ENCODE measurements at regions not wholly inside any gene's neighbourhood (a gene's known extent, or its start where the extent isn't known, plus 50 kb on each side); places are given as distances from the start of the nearest gene placed in this dataset.

DNA sequence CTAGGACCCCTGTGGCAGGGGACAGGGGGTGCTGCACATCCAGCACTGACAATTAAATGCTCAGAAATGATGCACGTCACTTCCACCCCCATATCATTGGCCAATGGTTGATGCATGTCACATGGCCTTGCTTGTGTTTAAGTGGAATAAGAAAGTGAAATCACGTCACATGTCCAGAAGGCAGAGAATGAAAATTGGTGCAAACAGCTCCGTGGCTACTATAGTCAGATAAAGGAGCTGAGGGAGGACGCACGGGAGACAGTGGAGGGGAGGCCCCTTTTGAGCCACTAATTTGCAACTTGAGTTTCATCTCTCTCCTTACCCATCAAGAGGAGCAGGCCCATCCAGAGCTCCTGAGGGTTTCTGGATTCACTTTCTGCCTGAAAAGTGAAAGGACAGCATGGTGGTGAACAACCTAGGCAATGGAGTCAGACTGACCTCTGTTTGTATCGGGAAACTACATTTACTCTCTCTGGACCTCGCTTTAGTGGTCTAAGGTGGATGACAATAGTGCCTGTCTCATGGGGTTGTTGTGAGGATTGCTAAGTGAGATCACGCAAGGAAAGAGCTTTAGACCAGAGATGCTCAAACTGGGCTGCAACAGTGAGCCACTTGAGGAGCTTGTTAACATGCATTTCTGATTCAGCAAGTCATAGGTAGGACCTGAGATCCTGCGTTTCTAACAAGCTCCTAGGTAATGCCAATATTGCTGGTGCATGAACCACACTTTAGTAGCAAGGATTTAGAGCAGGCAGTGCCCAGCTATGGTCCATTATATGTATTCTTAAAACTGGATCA, 133.9 kb upstream of the ADRA1B start:
- intact Hi-C loops (cut with DNase I, micrococcal nuclease) = no loop called here
- ChIA-PET POLR2A (no interaction called here), CTCF (no interaction called here)
- no peaks in the 10 kb centered on the region for H3K36me3 Mint-ChIP-seq (ENCODE audit: low read depth)
- ATAC-seq = peak; percentile 16
- H3K4me1 Mint-ChIP-seq = peaks cover 18% of the 10 kb centered on the region
- no peaks in the 10 kb centered on the region for H3K9me3 Mint-ChIP-seq (ENCODE audit: low read depth)
- DNase-seq = peak; percentile 11
- peaks cover 34% of the 10 kb centered on the region for H3K27me3 Mint-ChIP-seq
- H3K27ac Mint-ChIP-seq = no peak overlapping the region
- no peak overlapping the region for H3K4me3 Mint-ChIP-seq

- POLR2A ChIA-PET = no interaction called here
- ATAC-seq = no peak
- peaks cover 30% of the 10 kb centered on the region for H3K27me3 Mint-ChIP-seq
- H3K9me3 Mint-ChIP-seq (ENCODE audit: low read depth) = no peaks in the 10 kb centered on the region
- H3K27ac Mint-ChIP-seq = no peak overlapping the region
- H3K4me1 Mint-ChIP-seq = peaks cover 18% of the 10 kb centered on the region
- no peaks in the 10 kb centered on the region for H3K36me3 Mint-ChIP-seq (ENCODE audit: low read depth)
- DNase-seq = no peak
- no peak overlapping the region for H3K4me3 Mint-ChIP-seq
- intact Hi-C loops (cut with DNase I, micrococcal nuclease) = no loop called here
- CTCF ChIA-PET = no interaction called here
Measured at GRCh38 chr5:159782995-159783300, 133.3 kb upstream of the ADRA1B start.

DNA sequence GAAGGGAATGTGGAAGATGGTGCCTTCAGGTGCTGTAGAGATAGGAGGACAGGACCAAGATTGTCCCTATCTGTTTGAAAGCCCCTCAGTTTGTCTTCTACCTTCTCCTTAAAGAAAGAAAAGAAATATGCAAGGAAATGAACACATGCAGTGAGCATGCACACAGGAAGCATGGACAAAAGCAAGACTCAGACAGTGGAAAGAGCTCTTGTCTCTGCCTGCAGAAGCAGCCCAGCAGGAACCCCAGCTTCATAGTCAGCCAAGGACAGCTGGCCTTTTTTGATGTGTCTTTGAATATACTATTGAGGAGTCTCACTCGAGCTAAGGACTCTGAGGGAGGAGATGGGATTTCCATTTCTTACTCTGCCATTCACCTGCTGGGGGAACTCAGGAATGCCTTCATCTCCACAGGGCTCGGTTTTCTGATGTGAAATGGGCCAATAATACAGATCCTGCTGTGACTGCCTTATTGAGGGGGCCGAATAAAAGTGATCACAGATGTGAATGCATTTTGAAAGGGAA, 132.5 kb upstream of the ADRA1B start:
- H3K27ac Mint-ChIP-seq = no peak overlapping the region
- H3K27me3 Mint-ChIP-seq = peaks cover 30% of the 10 kb centered on the region
- no peaks in the 10 kb centered on the region for H3K36me3 Mint-ChIP-seq (ENCODE audit: low read depth)
- ATAC-seq = no peak
- ChIA-PET CTCF (interaction anchor here (0.6 kb wide), 1 partner anchor 332 kb away, joined by 3 read pairs; no protein-coding TSS in a partner anchor), POLR2A (no interaction called here)
- H3K9me3 Mint-ChIP-seq (ENCODE audit: low read depth) = no peaks in the 10 kb centered on the region
- peaks cover 14% of the 10 kb centered on the region for H3K4me1 Mint-ChIP-seq
- no peak overlapping the region for H3K4me3 Mint-ChIP-seq
- DNase-seq = no peak
- intact Hi-C loops (cut with DNase I, micrococcal nuclease) = no loop called here

- intact Hi-C loops (cut with DNase I, micrococcal nuclease) = no loop called here
- Mint-ChIP-seq H3K9me3 (ENCODE audit: low read depth) (no peaks in the 10 kb centered on the region), H3K27ac (no peak overlapping the region), H3K4me3 (no peak overlapping the region), H3K36me3 (ENCODE audit: low read depth) (no peaks in the 10 kb centered on the region), H3K4me1 (peaks cover 6% of the 10 kb centered on the region), H3K27me3 (peaks cover 29% of the 10 kb centered on the region)
- ChIA-PET POLR2A (no interaction called here), CTCF (interaction anchor here (1.0 kb wide), 1 partner anchor 35 kb away, joined by 3 read pairs; no protein-coding TSS in a partner anchor)
- no peak for DNase-seq
- ATAC-seq = no peak
Measured at GRCh38 chr5:159784993-159785392, 131.3 kb upstream of the ADRA1B start.

DNA sequence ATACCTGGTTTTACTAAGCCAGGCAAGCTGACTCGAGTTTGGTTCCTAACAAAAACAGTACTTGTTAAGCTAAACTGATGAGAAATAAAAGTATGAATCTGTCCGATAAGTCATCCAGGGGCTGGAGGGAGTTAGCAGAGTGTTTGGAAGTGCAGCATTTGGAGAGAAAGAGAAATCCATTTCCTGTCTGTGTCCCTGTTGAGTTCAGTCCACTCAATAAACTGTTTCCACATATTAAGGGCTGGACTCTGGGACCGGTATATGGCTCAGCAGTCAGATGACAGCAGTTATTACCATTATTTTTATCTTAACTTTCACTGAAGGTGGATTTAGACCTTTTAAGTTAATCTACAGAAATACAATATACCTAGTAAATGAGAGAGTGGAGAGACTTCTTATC, 130.6 kb upstream of the ADRA1B start:
- intact Hi-C loops (cut with DNase I, micrococcal nuclease) = no loop called here
- ATAC-seq = no peak

GRCh38 chr5:159786201-159786600, 130.1 kb upstream of the ADRA1B start:
- H3K36me3 Mint-ChIP-seq (ENCODE audit: low read depth) = no peaks in the 10 kb centered on the region
- no peak for ATAC-seq
- H3K4me3 Mint-ChIP-seq = no peak overlapping the region
- H3K27ac Mint-ChIP-seq = no peak overlapping the region
- no peak for DNase-seq
- peaks cover 26% of the 10 kb centered on the region for H3K27me3 Mint-ChIP-seq
- ChIA-PET CTCF (no interaction called here), POLR2A (no interaction called here)
- peaks cover 4% of the 10 kb centered on the region for H3K4me1 Mint-ChIP-seq
- no peaks in the 10 kb centered on the region for H3K9me3 Mint-ChIP-seq (ENCODE audit: low read depth)
- intact Hi-C loops (cut with DNase I, micrococcal nuclease) = no loop called here

More for the DNA sequence above, 130.6 kb upstream of the ADRA1B start:
- no peaks in the 10 kb centered on the region for H3K36me3 Mint-ChIP-seq (ENCODE audit: low read depth)
- no peak overlapping the region for H3K4me3 Mint-ChIP-seq
- ChIA-PET POLR2A (no interaction called here), CTCF (no interaction called here)
- no peak for DNase-seq
- H3K27ac Mint-ChIP-seq = no peak overlapping the region
- peaks cover 4% of the 10 kb centered on the region for H3K4me1 Mint-ChIP-seq
- H3K9me3 Mint-ChIP-seq (ENCODE audit: low read depth) = no peaks in the 10 kb centered on the region
- H3K27me3 Mint-ChIP-seq = peaks cover 26% of the 10 kb centered on the region

- CTCF ChIA-PET = no interaction called here
- Mint-ChIP-seq H3K4me3 (no peak overlapping the region), H3K9me3 (ENCODE audit: low read depth) (no peaks in the 10 kb centered on the region), H3K27ac (no peak overlapping the region), H3K4me1 (peaks cover 2% of the 10 kb centered on the region), H3K27me3 (peaks cover 24% of the 10 kb centered on the region), H3K36me3 (ENCODE audit: low read depth) (no peaks in the 10 kb centered on the region)
- POLR2A ChIA-PET = no interaction called here
- no peak for ATAC-seq
- no peak for DNase-seq
- intact Hi-C loops (cut with DNase I, micrococcal nuclease) = no loop called here
Measured at GRCh38 chr5:159786901-159787691, 129.2 kb upstream of the ADRA1B start.

- Mint-ChIP-seq H3K4me1 (no peaks in the 10 kb centered on the region), H3K36me3 (ENCODE audit: low read depth) (no peaks in the 10 kb centered on the region), H3K27ac (no peak overlapping the region), H3K9me3 (ENCODE audit: low read depth) (no peaks in the 10 kb centered on the region), H3K27me3 (peaks cover 20% of the 10 kb centered on the region), H3K4me3 (no peak overlapping the region)
- CTCF ChIA-PET = no interaction called here
- DNase-seq (no peak), ATAC-seq (no peak)
- intact Hi-C loops (cut with DNase I, micrococcal nuclease) = no loop called here
- POLR2A ChIA-PET = no interaction called here
Measured at GRCh38 chr5:159787837-159788236, 128.4 kb upstream of the ADRA1B start.

- ATAC-seq = no peak
- Mint-ChIP-seq H3K9me3 (ENCODE audit: low read depth) (no peaks in the 10 kb centered on the region), H3K36me3 (ENCODE audit: low read depth) (no peaks in the 10 kb centered on the region), H3K27ac (no peak overlapping the region), H3K4me3 (no peak overlapping the region), H3K27me3 (peaks cover 16% of the 10 kb centered on the region), H3K4me1 (no peaks in the 10 kb centered on the region)
- ChIA-PET CTCF (no interaction called here), POLR2A (no interaction called here)
- DNase-seq = no peak
- intact Hi-C loops (cut with DNase I, micrococcal nuclease) = no loop called here
Measured at GRCh38 chr5:159788835-159789331, 127.4 kb upstream of the ADRA1B start.

DNA sequence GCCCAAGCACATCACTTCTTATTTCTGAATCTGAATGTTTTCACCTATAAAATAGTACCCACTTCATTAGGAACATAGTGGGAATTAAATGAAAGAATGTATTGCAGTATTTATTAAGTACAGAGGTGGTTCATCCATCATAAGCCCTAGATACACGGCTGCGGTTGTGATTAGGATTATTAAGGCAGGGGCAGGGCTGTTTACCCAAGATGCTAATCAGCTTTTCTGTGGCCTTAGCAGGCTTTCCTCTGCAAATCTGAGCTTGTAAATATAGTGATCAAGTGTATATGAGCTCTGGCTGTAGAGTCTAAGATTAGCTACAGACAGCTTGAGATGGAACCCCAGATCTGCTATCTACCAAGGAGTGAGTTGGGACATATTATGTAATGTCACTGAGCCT, 124.1 kb upstream of the ADRA1B start:
- no peaks in the 10 kb centered on the region for H3K9me3 Mint-ChIP-seq (ENCODE audit: low read depth)
- no peak for DNase-seq
- H3K36me3 Mint-ChIP-seq (ENCODE audit: low read depth) = no peaks in the 10 kb centered on the region
- ChIA-PET POLR2A (no interaction called here), CTCF (no interaction called here)
- ATAC-seq = no peak
- no peak overlapping the region for H3K4me3 Mint-ChIP-seq
- H3K27ac Mint-ChIP-seq = no peak overlapping the region
- no peaks in the 10 kb centered on the region for H3K4me1 Mint-ChIP-seq
- intact Hi-C loops (cut with DNase I, micrococcal nuclease) = no loop called here
- peaks cover 2% of the 10 kb centered on the region for H3K27me3 Mint-ChIP-seq

DNA sequence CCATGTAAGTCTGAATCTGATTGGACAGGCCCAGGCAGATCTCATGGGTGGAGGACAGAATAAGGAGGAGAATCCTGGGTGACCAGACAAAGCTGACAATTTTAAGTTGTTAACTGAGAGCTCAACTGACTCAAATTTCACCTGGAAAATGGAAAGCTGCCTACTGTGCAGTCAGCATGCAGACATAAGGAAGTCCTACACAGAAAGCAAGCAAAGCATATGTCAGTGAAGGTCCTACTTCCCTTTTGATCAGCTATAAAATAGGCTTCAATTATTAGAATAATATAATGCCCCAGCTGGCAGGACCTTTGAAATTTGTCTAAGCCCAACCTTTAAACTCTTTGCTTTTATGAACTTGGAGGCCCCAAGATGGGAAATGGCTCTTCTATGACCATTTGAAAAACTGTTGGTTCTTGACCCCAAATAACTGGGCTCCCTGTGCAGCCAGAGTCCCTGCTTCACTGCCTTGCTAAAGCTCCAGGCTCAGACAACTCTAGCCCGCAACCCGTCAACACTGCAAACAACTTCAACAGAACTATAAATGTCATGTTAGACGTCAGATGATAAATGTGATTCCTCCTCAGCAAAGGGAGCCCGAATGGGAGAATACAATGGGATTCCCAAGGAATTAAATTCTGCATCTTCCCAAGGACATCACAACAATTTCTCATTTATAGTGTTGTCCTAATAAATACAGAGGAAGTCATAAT, 118.9 kb upstream of the ADRA1B start:
- CTCF ChIA-PET = interaction anchor here (1.1 kb wide), 1 partner anchor 281 kb away, joined by 4 read pairs; no protein-coding TSS in a partner anchor
- ATAC-seq (no peak), DNase-seq (no peak)
- no peaks in the 10 kb centered on the region for H3K27me3 Mint-ChIP-seq
- no peaks in the 10 kb centered on the region for H3K4me1 Mint-ChIP-seq
- H3K36me3 Mint-ChIP-seq (ENCODE audit: low read depth) = no peaks in the 10 kb centered on the region
- POLR2A ChIA-PET = no interaction called here
- no peak overlapping the region for H3K27ac Mint-ChIP-seq
- intact Hi-C loops (cut with DNase I, micrococcal nuclease) = no loop called here
- H3K9me3 Mint-ChIP-seq (ENCODE audit: low read depth) = no peaks in the 10 kb centered on the region
- no peak overlapping the region for H3K4me3 Mint-ChIP-seq

Measured in activated CD4-positive, alpha-beta T cell treated with anti-CD3 and anti-CD28 coated beads for 36 hours (primary cell).